Activated CD4-positive, alpha-beta T cell treated with anti-CD3 and anti-CD28 coated beads for 4 hours (primary cell): ENCODE measurements at regions not wholly inside any gene's neighbourhood (a gene's known extent, or its start where the extent isn't known, plus 50 kb on each side); places are given as distances from the start of the nearest gene placed in this dataset.

Source experiments
- DNase-seq, 2 donors: peaks; one replicate each; pipeline ENCODE4 v3.0.0-alpha.2; 2020

DNA sequence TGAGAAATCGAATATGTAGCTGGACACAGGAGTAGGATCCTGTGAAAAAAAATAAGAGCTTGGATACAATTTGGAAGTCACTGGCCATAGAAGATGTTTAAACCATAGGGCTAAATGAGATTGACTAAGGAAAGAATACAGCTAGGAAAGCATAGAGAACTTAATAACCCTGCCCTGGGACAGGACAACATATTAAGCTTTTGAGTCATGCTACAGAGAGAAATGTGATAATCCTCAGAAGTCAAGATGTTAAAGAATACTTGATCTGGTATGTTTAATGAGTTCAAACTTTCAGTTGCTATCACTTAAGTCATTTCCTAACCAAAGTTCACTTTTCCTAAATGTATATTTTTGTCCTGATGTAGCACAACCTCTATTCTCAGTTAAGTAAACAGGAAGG, 154.6 kb upstream of the TSHZ2 start:
- DNase-seq = no peak

DNA sequence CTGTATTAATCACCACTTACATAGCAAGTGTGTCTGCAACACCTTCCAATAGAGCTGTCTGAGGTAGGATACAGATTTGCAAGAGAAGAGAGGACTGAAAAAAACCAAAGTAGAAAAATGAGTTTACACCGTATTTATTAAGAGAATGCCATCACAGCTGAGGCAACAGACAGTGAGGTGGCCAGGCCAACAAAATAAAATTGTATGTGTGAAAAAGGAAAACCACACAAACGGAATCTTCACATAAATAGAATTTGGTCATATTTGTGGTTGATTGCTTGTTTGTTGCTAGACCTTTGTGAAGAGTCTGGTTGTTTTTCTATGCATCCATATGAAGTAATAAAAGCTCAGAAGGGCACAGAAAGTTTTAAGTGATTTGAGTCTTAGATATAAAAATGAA, 157.8 kb upstream of the TSHZ2 start:
- DNase-seq = no peak

DNA sequence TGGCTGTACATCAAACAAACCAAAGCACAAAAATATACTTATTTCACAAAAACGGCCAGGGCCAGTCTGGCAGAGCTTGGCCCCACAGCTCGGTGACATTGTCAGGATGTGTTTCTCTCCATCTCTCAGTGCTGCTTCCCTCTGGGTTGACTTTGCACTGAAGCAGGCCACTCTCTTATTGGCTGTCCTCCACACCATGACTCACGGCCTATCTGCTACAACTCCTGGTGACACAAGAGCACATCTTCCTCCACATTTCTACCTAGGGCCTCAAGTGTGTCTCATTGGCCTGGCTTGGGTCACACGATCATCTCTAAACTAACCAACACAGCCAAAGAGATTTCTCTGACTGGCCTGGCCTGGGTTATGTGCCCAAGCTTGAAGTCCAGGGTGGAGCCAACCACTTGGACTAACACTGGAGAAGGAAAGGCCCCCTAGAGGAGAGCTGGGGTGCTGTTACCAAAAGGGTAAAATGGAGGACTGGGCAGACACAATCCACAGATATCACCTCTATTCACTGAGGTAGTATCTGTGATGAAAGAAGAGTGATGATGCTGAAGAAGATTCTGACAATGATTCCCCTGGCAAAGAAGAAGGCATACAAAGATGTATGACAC, 159.8 kb upstream of the TSHZ2 start:
- no peak for DNase-seq

DNA sequence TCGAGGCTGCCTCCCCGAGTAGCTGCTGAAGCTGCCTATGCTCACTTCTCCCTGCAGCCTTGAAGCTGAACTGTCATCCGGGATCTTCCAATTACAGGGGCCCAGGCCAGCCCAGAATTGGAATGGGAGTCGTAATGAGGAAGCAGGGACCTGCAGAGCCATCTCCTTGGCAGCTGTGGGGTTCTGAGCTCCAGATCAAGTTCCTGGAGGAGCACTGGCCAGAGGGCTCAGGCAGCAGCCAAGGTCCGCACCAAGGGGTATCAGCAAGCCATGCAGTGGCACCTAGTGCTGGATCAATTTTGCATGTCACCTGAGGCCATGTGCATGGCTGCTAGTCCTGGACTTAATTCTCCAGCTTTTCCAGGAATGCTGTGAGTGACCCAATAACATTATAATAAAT, 163.2 kb upstream of the TSHZ2 start:
- no peak for DNase-seq

DNA sequence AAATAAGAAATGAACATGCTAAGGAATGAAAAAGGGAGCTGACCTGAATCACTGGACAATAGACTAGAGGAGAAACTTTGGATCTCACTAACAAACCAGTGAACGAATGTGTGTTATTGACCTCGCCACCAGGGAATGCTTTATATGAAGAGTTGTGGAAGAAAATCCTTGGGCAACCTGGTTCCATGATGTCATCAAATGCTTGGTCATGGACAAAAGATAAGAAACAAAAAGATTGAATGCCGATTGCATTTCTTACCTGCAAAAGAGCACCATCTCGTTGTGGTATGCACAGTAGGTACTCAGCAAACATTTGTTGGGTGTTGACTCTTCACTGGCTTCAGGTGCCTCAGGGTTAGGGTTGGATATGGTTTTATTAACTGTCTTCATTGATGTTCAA, 165.2 kb upstream of the TSHZ2 start:
- no peak for DNase-seq

DNA sequence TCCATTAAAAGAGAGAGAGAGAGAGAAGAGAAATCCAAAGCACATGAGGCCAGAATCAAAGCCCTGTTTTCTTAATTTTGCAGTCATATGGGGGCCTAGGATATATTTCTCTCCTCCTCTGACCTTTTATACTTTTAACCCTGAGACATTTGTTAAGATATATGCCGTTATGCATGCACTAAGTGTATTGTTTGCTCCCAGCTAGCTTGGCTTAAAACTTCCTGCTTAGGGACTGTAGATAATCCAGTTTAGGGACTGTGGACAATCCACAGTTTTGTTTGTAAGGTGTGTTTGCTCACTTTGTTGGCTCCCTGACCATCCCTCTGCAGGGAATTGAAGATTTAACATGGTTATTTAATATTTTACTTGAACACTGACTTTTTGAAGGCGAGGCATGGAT, 166.3 kb upstream of the TSHZ2 start:
- no peak for DNase-seq

DNA sequence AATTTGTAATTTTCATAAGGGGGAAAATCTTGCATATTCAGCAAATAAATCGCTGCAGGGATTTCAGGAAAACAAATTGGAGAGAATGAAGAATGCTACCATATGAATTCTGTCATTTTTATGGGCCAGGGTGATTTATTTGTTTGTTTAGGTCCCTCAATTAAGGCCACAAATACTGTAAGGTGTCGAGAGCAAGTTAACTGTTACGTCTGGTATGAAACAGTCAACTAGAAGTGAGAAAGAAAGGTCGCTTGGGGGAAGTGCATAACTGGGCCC, 166.9 kb upstream of the TSHZ2 start:
- no peak for DNase-seq

DNA sequence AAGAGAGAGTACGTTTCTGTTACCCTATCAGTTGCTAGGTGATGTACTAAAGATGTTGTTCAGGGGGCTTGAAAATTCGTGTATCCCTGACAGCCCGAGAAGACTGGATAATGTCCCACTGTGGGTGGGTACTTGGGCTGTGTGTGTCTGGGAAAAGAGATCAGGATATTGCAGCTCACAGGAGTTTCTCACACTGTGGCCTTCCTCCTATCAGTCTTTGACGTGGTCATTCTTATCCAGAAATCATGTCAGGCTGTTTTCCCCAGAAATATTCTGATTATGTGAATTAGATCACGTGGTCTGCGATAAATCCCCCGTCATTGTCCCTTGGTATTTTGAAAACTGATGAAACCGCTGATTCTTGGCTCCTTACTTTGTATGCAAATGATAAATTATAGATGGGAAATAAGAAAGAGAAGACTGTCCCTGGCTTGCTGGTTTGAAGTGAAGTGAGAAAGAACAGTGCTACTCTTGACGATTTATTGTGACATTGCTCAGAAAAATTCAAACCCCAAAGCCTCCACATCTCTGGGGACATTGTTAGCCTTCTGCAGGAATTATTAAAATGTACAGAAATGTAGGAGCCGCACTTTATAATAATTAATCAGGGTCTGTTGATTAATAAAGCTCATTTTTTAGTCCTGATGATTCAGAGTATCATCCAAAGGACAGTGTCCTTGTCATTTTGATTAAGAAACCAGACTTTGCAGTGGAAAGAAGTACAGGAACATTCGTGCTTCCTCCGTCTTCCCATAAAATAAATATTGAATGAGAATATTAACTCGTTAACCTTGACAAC, 167.5 kb upstream of the TSHZ2 start:
- DNase-seq = no peak

DNA sequence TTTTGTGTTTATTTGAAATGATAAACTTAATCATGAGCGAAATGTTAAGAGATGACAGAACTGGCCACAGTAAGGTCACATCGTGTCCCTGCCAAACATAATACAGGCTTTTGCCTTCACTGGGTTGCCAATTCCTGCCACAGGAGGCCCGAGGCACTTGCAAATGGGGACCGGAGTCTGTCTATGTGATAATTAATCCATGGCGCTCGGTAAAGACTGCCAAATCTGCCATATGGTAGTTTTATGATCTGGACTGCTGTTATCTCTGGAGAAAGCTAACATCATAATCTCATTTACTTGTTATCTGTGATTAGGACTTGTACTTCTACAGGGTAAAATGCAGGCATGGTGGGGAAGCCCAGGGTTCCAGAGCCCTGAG, 170.5 kb upstream of the TSHZ2 start:
- DNase-seq = no peak

DNA sequence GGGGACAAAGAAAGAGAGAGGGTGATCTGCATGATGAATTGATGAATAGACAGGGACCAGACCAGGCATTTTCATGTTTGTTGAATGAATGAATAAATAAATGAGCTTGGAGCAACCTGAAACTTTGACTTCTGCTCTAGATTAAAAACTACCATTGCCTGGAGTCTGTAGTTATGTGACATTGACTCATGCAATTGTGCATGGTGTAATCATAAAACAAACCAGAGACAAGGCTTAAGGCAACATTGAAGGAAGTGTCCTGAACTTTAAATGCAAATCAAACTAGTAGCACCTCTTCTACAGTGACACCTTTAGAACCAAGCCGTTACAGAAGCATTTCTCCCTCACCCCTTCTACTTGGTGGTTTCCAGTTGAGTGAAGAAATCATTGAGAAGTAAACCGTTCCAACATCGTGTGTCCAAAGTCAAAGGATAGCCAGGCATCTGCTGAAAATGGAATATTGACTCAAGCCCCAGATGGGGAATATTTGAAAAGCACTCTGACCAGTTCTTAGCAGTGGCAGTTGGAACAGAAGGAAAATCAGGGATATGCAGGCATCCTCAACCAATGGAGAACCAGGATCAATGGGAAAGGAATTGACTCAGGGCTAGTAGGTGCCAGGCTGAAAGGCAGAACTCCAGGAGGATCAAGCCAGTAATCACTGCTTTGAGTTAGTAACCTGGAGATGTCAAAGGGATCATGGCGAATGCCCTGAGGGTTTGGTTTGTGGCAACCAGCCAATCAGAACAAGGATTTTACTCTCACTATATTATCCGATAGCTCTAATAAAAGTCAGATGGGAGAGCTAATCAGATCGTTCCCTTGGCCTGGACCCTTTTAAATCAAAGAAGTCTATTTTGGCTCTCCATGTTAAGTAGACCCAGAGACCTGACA, 171.2 kb upstream of the TSHZ2 start:
- DNase-seq = no peak

DNA sequence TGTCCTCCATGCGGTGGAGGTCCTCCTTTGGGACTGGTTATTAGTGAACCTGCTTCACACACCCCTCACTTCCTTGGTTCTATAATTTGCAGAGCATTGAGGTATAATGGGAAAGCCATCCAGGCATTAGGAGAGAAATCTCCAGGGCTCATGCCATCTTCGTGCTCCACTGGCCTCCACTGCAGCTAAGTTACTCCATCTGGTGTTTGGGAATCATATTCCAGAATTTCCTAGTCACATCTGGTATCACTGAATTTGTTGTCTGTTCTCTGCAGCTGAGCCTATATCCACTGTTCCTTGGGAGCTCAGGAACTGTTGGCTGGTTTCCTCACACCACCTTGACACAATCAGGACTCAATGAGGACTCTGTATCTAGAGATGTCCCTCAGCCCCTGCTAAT, 173.0 kb upstream of the TSHZ2 start:
- DNase-seq = no peak

DNA sequence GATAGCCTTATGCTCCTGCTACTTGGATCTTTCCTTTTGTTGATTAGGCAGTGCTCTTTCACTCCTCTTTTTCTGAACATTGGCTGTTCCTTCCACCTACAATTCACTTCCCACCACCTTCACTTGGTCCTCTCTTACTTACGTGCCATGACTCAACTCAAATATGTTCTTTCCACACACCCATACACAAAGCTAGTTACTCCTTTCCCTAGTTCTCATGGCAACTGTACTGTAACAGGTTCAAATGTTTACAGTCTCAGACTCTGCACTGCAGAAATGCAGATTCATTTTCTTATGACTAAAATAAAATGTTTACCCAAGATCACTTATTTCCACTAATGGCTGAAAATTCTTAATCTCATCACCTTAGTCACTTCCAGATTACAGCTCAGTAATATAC, 174.0 kb upstream of the TSHZ2 start:
- DNase-seq = no peak

DNA sequence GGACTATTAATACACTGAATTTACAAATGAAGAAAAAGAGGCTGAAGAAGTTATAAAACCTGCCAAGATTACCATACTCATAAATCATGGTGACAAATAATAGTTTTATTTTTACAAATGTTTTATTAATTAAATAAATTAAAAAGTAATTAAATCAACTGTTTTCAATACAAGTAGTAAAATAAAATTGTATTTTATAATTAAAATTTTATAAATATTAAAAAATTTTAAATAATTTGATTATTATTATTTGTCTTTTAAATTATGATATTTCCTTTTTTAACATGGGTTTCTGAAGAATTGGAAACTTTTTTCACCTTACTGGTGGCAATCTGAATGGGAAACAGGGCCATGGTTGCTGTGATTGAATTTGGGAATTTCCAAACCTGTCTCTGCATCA, 177.3 kb upstream of the TSHZ2 start:
- no peak for DNase-seq

DNA sequence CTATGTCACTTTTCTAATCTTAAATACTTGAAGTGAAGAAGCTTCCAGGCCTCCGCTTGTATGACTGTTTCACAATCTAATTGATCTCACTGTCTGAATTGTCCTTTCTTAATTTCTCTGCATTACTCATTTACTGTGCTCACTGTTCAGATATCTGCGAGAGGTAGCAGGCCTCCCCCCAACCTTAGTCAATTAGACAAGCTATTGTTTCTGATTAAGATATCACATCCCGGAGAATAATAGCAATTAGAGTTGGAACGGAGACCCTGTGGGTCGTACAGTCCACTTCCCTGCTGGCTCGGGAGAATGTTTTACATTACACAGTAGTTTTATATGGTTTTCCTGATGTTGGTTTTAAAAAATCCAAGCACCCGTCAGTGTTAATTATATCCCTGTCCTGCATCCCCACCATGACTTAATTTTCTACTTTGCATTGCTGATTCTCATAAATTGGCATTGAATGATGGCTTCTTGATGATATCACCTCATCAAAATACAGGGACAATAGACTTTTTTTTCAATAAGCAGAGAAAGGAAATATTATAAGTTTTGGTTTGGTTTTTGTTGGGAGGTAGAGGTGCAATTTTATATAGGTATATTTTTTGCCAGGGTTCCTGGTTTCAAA, 178.7 kb upstream of the TSHZ2 start:
- no peak for DNase-seq

DNA sequence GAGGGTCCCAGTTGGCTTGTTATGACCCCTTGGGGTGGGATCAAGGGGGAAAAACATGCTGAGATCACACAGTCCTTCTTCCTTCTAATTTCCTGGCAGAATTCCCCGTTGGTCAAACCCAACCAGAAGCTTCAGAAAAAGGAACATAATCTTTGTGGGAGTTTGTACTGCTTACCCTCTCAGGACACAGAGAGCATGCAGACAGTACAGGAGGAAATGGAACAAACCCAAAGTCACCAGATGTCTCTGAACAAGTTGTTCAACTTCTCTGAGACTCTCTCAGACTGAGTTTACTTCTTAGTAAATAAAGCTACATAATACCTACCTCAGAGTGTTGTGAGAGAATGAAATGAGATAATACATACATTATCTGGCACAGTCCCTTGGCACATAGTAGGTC, 181.1 kb upstream of the TSHZ2 start:
- no peak for DNase-seq

DNA sequence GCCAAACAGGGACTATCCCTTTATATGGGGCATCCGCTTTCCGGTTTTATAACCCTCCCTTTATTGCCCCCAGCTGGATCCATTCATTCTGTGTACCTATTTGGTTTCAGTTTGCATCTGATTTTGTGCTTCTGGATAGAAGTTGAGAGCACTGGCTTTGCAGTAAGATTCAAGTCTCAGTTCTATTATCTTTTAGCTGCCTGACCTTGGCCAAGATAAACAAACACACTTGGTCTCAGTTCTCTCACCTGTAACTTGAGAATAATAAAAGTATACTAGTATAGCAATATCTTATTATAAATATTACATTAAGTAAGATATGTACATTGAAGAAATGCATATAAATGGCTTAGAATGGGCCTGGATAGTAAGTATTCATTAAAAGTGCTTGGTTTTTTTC, 182.4 kb upstream of the TSHZ2 start:
- no peak for DNase-seq

DNA sequence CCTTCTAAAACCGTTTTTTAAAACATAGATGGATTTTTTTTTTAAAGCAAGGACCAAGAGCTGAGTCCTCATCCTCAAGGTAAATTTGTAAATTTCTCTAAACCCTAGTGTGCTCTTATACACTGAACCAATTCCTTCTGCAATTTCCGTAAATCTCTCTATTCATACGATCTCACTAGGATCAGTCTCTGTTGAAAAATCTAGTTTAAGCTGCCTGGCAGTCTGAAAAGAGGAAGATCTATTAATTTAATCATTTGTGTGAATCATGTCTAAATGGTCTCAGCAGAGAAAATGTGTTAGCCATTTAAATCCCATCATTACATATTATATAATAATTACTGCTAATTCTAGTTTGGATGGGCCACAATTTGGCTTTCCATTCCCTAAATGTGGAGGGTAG, 184.2 kb upstream of the TSHZ2 start:
- DNase-seq = no peak

DNA sequence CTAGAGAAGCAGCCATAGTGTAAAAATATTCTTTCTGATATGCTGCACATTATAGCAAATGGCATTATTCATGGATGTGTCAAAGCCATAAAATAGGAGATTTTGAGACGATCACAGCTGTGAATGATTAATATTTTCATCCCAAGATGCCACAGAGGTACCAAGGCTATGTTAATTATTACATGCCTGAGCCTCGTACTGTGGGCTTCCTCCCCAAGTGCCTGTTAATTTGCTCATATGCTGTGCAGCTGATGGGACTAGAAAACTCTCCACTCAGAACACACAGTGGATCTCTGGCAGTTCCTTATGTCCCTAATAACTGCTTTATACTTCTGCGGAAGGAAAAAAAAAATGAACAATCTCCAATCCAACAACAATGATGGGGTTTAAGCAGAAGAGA, 184.9 kb upstream of the TSHZ2 start:
- no peak for DNase-seq

DNA sequence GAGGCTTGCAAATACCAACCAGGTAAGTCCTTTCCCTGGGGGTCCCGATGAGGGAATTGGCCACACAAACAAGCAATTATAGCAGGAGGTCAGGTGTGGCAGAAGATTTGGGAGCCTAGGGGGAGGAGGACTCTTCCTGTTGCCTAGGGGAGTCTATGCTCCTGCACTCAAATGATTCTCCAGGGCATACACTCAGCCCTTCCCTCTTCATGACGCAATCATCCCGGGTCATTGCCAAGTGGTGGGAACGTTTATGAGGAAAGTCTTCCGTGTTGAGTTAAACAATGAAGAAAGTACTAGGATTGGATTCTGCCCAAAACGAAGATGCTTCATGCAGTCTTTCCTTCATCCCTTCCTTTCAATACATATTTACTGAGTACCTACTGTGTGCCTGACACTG, 186.5 kb upstream of the TSHZ2 start:
- DNase-seq = no peak

DNA sequence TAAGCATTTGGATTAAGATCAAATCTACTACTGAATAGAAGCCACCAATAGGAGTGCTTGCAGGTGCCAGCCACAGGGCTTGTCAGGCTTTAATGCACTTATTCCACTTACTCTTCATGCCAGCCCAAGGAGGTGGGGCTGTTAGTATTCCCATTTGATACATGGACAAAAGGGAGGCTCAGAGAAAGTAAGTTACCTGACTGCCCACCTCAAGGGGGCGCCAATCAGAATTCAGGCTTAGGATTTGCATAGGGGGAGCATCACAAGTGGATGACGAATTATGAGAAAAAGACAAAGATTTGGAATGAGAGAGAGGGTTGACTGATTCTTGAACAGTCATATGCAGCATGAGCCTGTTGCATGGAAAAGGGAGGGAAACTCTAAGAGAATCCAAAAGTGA, 188.4 kb upstream of the TSHZ2 start:
- DNase-seq = peak; percentile 14 to 26

DNA sequence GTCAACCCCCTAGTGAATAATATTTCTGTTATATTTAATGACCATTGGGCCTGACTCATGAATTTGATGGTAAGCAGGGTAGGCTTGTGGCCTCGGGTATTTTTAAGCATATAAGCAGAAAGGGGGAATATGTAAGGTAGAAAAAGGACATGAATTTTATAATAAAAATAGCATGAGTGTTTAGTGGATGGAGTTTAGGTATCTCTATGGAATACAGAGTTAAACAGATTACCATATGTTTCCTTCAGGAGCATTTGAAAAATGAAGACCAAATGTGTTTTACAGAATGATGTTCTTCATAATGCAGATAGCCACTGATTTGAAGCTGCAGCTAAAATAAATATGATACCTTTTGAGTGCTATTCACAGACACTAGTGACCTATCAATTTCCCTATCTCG, 191.7 kb upstream of the TSHZ2 start:
- DNase-seq = no peak

DNA sequence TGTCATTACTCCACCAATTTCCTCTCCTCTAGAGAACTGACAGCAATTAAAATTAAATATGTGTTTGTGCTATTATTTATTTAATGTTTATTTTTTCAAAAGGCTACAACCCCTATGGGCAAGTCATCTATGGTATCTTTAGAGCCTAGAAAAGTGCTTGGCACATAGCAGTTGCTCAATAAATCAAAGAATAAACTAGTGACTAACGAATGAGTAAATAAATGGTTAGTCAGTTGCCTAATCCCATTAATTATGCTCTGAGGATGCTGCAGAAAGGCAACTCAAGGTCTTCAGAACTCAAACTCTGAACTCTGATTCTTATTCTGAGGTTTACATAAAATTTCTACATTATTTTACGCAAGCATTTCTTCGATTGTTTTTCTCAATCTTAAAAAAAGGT, 193.0 kb upstream of the TSHZ2 start:
- DNase-seq = no peak

DNA sequence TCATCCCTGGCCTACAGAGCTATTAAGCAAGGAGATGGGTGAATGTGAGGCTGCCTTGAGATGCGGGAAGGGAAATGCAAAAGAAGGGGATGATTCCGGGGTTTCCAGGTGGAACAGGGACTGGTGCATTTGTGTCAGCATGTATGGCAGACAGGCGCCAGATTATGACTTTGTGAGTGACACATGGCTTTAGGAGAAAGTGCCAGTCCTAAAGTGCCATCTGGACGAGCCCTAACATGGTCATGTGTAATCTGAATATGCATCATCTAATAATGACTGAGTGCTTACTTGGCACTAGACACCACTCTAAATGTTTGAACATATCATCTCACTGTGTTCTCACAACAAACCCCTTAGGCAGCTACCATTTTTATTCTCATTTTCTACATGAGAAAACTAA, 195.0 kb upstream of the TSHZ2 start:
- DNase-seq = no peak

DNA sequence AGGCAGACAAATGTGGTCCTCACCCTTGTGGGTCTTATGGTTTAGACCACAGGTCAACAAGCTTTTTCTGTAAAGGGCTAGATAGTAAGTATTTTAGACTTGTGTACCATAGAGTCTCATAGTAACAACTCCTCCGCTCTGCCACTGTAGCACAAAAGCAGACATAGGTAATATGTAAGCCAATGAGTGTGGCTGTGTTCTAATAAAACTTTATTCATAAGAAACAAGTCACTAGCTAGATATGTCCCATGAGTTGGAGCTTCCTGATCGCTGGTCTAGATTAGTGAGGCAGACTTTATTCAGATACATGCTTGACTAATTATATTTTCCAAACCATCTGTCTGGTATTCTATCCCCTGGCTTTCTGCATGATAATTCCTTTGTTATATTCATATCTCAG, 196.4 kb upstream of the TSHZ2 start:
- no peak for DNase-seq
